Effector CD4-positive, alpha-beta T cell (primary cell): ENCODE measurements at regions not wholly inside any gene's neighbourhood (a gene's known extent, or its start where the extent isn't known, plus 50 kb on each side); places are given as distances from the start of the nearest gene placed in this dataset.

ENCODE experiments used
- DNase-seq: peaks from one replicate; pipeline ENCODE4 v3.0.0-alpha.2; 2020

- DNase-seq = no peak
These were observed 368.8 kb upstream of the KIRREL3 start for GRCh38 chr11:127369356-127369755.

GRCh38 chr11:127362754-127363308 is 362.3 kb upstream of the KIRREL3 start:
- DNase-seq = no peak

GRCh38 chr11:127358160-127358559 is 357.6 kb upstream of the KIRREL3 start:
- DNase-seq = no peak

- DNase-seq = no peak
These were observed 349.9 kb upstream of the KIRREL3 start for GRCh38 chr11:127350476-127350875.

- no peak for DNase-seq
These were observed 345.4 kb upstream of the KIRREL3 start for GRCh38 chr11:127345819-127346459.

GRCh38 chr11:127340438-127340837 is 339.9 kb upstream of the KIRREL3 start:
- no peak for DNase-seq

- no peak for DNase-seq
These were observed 338.8 kb upstream of the KIRREL3 start for GRCh38 chr11:127339376-127339775.

GRCh38 chr11:127338380-127339259 is 338.1 kb upstream of the KIRREL3 start:
- no peak for DNase-seq

GRCh38 chr11:127334466-127334865 is 333.9 kb upstream of the KIRREL3 start:
- DNase-seq = no peak

GRCh38 chr11:127332896-127333295 is 332.3 kb upstream of the KIRREL3 start:
- no peak for DNase-seq

GRCh38 chr11:127330044-127330443 is 329.5 kb upstream of the KIRREL3 start:
- DNase-seq = no peak

- no peak for DNase-seq
These were observed 307.7 kb upstream of the KIRREL3 start for GRCh38 chr11:127308291-127308690.

GRCh38 chr11:127307700-127308099 is 307.1 kb upstream of the KIRREL3 start:
- DNase-seq = no peak

GRCh38 chr11:127304634-127305033 is 304.1 kb upstream of the KIRREL3 start:
- no peak for DNase-seq

- DNase-seq = no peak
These were observed 288.4 kb upstream of the KIRREL3 start for GRCh38 chr11:127288926-127289325.

GRCh38 chr11:127281534-127281933 is 281.0 kb upstream of the KIRREL3 start:
- no peak for DNase-seq

- no peak for DNase-seq
These were observed 275.2 kb upstream of the KIRREL3 start for GRCh38 chr11:127275774-127276173.

- no peak for DNase-seq
These were observed 273.7 kb upstream of the KIRREL3 start for GRCh38 chr11:127274328-127274676.

- DNase-seq = no peak
These were observed 273.2 kb upstream of the KIRREL3 start for GRCh38 chr11:127273593-127274327.

GRCh38 chr11:127270851-127271250 is 270.3 kb upstream of the KIRREL3 start:
- no peak for DNase-seq

GRCh38 chr11:127269911-127270310 is 269.3 kb upstream of the KIRREL3 start:
- DNase-seq = no peak

GRCh38 chr11:127268932-127269331 is 268.4 kb upstream of the KIRREL3 start:
- DNase-seq = no peak

- DNase-seq = no peak
These were observed 268.0 kb upstream of the KIRREL3 start for GRCh38 chr11:127268521-127268920.
